K562 (cell line): ENCODE measurements at regions not wholly inside any gene's neighbourhood (a gene's known extent, or its start where the extent isn't known, plus 50 kb on each side); places are given as distances from the start of the nearest gene placed in this dataset.

ENCODE experiments used
- ATAC-seq: fragments of 200-7000 bp; cut with Tn5 transposase; 3 replicates; pipeline ENCODE4 v1.9.1; 2020; ENCODE audit warnings: moderate library complexity
- BruUV-seq: library from RNA; stranded (reverse); fragments of 400-500 nt; replicated peaks from 2 replicates; lab custom pipeline; 2021; lab: Mats Ljungman, UMichigan
- CTCF ChIA-PET: fragments of 300-600 bp; formaldehyde crosslinking; extraction: SDS; loops from one replicate; lab custom pipeline; 2021; ENCODE audit warnings: low intra/inter-chr PET ratio; lab: Yijun Ruan, JAX
- POLR2A ChIA-PET: fragments of 300-600, 350-650 bp; sonication (Branson Sonifier 250); formaldehyde crosslinking; extraction: SDS; loops from one replicate; lab custom pipeline; 2021; ENCODE audit warnings: antibody characterized with exemption, inconsistent platforms; lab: Yijun Ruan, JAX
- DNase-seq, 4 experiments: peaks; one replicate each; pipeline versions ENCODE4 v3.0.0 to v3.0.0-alpha.2; 2011 to 2018; ENCODE audit warnings: low spot score in 3 of 4, mixed read lengths in 3 of 4; ENCODE audit errors: extremely low read depth in 1 of 4
- FAIRE-seq: peaks from 2 replicates; lab custom pipeline; 2011; peaks lifted over from hg19 to GRCh38; lab: Jason Lieb, UNC
- H2AFZ ChIP-seq: 2 replicates; pipeline ENCODE4 v1.6.0; 2011; ENCODE audit warnings: low read depth, low read length, control low read depth, inconsistent platforms
- H3K27ac ChIP-seq: fragments of 200-600 bp; 3 replicates; pipeline ENCODE4 v1.8.0; 2011; ENCODE audit warnings: low read depth, mild to moderate bottlenecking, control low read depth, inconsistent platforms, low read length, moderate library complexity, mixed read lengths; ENCODE audit errors: extremely low read depth
- H3K27me3 ChIP-seq, 2 experiments: fragments of 300-600 bp in 1 of 2; 2 replicates in 1 of 2; 3 replicates in 1 of 2; pipeline versions ENCODE4 v1.6.0 to v1.8.0; 2011; ENCODE audit warnings: inconsistent platforms in 2 of 2, low read length in 2 of 2, mild to moderate bottlenecking in 1 of 2, mixed read lengths in 1 of 2, moderate library complexity in 1 of 2; ENCODE audit not compliant: control insufficient read depth in 2 of 2, insufficient read depth in 2 of 2
- H3K36me3 ChIP-seq: fragments of 300-600 bp; 3 replicates; pipeline ENCODE4 v1.8.0; 2011; ENCODE audit warnings: mild to moderate bottlenecking, low read length, inconsistent platforms; ENCODE audit not compliant: control insufficient read depth, insufficient read depth
- H3K4me1 ChIP-seq, 2 experiments: fragments of 200-600 bp in 1 of 2; replicated peaks in 1 of 2; 2 replicates in 1 of 2; 3 replicates in 1 of 2; pipeline versions ENCODE4 v1.5.1 to v1.8.0; 2011; ENCODE audit warnings: inconsistent platforms in 2 of 2, low read length in 2 of 2, mild to moderate bottlenecking in 1 of 2, mixed read lengths in 1 of 2, moderate library complexity in 1 of 2; ENCODE audit not compliant: control insufficient read depth in 2 of 2, insufficient read depth in 2 of 2
- H3K4me2 ChIP-seq: 2 replicates; pipeline ENCODE4 v1.6.1; 2011; ENCODE audit warnings: low read length, control low read depth, inconsistent platforms, mixed read lengths; ENCODE audit not compliant: insufficient read depth
- H3K4me3 ChIP-seq: fragments of 200-600 bp; sonication (generic), shearing (Covaris generic); 2 replicates; pipeline ENCODE4 v1.5.1; 2016; ENCODE audit warnings: control low read depth, inconsistent platforms
- H3K79me2 ChIP-seq: fragments of 200-600 bp; 3 replicates; pipeline ENCODE4 v1.8.0; 2011; ENCODE audit warnings: low read length, inconsistent platforms; ENCODE audit not compliant: control insufficient read depth, insufficient read depth
- H3K9ac ChIP-seq, 2 experiments: 2 replicates each; pipeline versions ENCODE4 v1.6.0 to v1.6.1; 2011; ENCODE audit warnings: low read depth in 2 of 2, low read length in 2 of 2, control low read depth in 1 of 2, inconsistent platforms in 1 of 2, mild to moderate bottlenecking in 1 of 2, mixed read lengths in 1 of 2; ENCODE audit not compliant: insufficient read depth in 1 of 2
- H3K9me1 ChIP-seq: one replicate; pipeline ENCODE4 v1.6.0; 2011; ENCODE audit warnings: inconsistent platforms, mild to moderate bottlenecking, low read length, moderate library complexity; ENCODE audit not compliant: control insufficient read depth, insufficient read depth
- H3K9me3 ChIP-seq: replicated peaks from 2 replicates; pipeline ENCODE4 v1.5.1; 2011; ENCODE audit warnings: low read depth, low read length, inconsistent platforms; ENCODE audit not compliant: control insufficient read depth, insufficient read depth
- H4K20me1 ChIP-seq: replicated peaks from 2 replicates; pipeline ENCODE4 v1.6.1; 2011; ENCODE audit warnings: low read length, inconsistent platforms, mixed read lengths; ENCODE audit not compliant: control insufficient read depth, insufficient read depth
- DPF2 ChIP-seq: fragments of 450-650 bp; IDR thresholded peaks from 2 replicates; pipeline ENCODE4 v1.6.1; 2016
- E2F6 ChIP-seq, 2 experiments: IDR thresholded peaks; 2 replicates each; pipeline ENCODE4 v1.6.1; 2011; ENCODE audit warnings: borderline replicate concordance in 1 of 2, control low read depth in 1 of 2, low read depth in 1 of 2, low read length in 1 of 2, mild to moderate bottlenecking in 1 of 2, mixed read lengths in 1 of 2, moderate library complexity in 1 of 2; ENCODE audit not compliant: insufficient read depth in 1 of 2, insufficient read length in 1 of 2, poor library complexity in 1 of 2, severe bottlenecking in 1 of 2; ENCODE audit errors: extremely low read depth in 1 of 2
- NCOA6 ChIP-seq: fragments of 450-650 bp; IDR thresholded peaks from 2 replicates; pipeline ENCODE4 v1.6.1; 2017; ENCODE audit warnings: mild to moderate bottlenecking
- RBM22 ChIP-seq: fragments of 200-400 bp; formaldehyde crosslinking; IDR thresholded peaks from 2 replicates; pipeline ENCODE4 v1.6.1; 2018; ENCODE audit warnings: low read length, low read depth; ENCODE audit not compliant: poor library complexity, severe bottlenecking
- RERE ChIP-seq: sonication (generic); formaldehyde crosslinking; IDR thresholded peaks from 2 replicates; pipeline ENCODE4 v1.8.0; 2023; ENCODE audit warnings: missing genetic modification reagents, mild to moderate bottlenecking, borderline replicate concordance
- ZNF280B ChIP-seq: fragments of 250-450 bp; sonication (Bioruptor Pico); IDR thresholded peaks from 2 replicates; pipeline ENCODE4 v1.5.1; 2021; ENCODE audit warnings: mild to moderate bottlenecking
- ZNF511 ChIP-seq: sonication (generic); formaldehyde crosslinking; IDR thresholded peaks from 2 replicates; pipeline ENCODE4 v1.8.0; 2022; ENCODE audit warnings: mild to moderate bottlenecking, missing genetic modification reagents
- ZNF766 ChIP-seq: fragments of 200-800 bp; sonication (Bioruptor generic); conservative IDR thresholded peaks from 2 replicates; pipeline ENCODE4 v1.6.1; 2016; ENCODE audit warnings: missing genetic modification characterization, missing compliant biosample characterization
- WGBS: fragments of 100-300 bp; shearing (Covaris generic); methylation state at CpG from one replicate; pipeline ENCODE4 v1.1.6; 2016; ENCODE audit warnings: low coverage, mixed read lengths; ENCODE audit not compliant: insufficient coverage; ENCODE audit errors: missing lambda C conversion rate; 5-methylcytosine and 5-hydroxymethylcytosine counted together
- in situ Hi-C: fragments of 300-500 bp; cut with MboI; formaldehyde crosslinking; loops from 4 replicates; pipeline ENCODE4 v1.15.0; 2018; ENCODE audit warnings: inconsistent platforms, mixed read lengths
- intact Hi-C: fragments of 100-400 bp; cut with micrococcal nuclease; formaldehyde crosslinking; loops from 2 replicates; pipeline ENCODE4 v1.14.2; 2022

GRCh38 chr1:81113688-81114087 lies 687.0 kb upstream of the ADGRL2 start (continued):
- TF ChIP-seq RERE (CRISPR knock-in tag) (no peak), NCOA6 (no peak)

GRCh38 chr1:81111818-81112217 lies 688.9 kb upstream of the ADGRL2 start:
- no peak overlapping the region for H3K9ac ChIP-seq
- no peaks in the 10 kb centered on the region for H3K36me3 ChIP-seq
- intact Hi-C loops, result no loop called here
- WGBS, result 3% methylated on average over 2 of the region's 2 CpGs
- H3K9me1 ChIP-seq, result no peaks in the 10 kb centered on the region
- H3K4me3 ChIP-seq, result no peak overlapping the region
- no peaks in the 10 kb centered on the region for H3K79me2 ChIP-seq
- no peaks in the 10 kb centered on the region for H4K20me1 ChIP-seq
- no peaks in the 10 kb centered on the region for H3K4me1 ChIP-seq
- H3K27me3 ChIP-seq, result no peaks in the 10 kb centered on the region
- H3K9me3 ChIP-seq, result no peaks in the 10 kb centered on the region
- H3K27ac ChIP-seq, result no peak overlapping the region
- POLR2A ChIA-PET, result no interaction called here
- BruUV-seq, result no TSS peak
- no peak overlapping the region for H3K4me2 ChIP-seq
- CTCF ChIA-PET, result no interaction called here
- in situ Hi-C loops, result no loop called here
- ATAC-seq (no peak), FAIRE-seq (no peak), DNase-seq (no peak)
- H2AFZ ChIP-seq, result no peak overlapping the region
- no peak for TF ChIP-seq RBM22
- TF ChIP-seq ZNF766 (CRISPR knock-in tag), result no peak
- TF ChIP-seq E2F6 (IDR thresholded peaks at IDR 0.05; ENCODE audit: borderline replicate concordance in 1 of 2, extremely low read depth in 1 of 2, insufficient read depth in 1 of 2, insufficient read length in 1 of 2, low read depth in 1 of 2, low read length in 1 of 2, poor library complexity in 1 of 2, severe bottlenecking in 1 of 2), result no peak
- no peak for TF ChIP-seq ZNF280B (CRISPR knock-in tag)
- no peak for TF ChIP-seq DPF2
- TF ChIP-seq ZNF511 (CRISPR knock-in tag), result no peak
- TF ChIP-seq, all 486 proteins: peak for 0
